ENCODE measurements at regions not wholly inside any gene's neighbourhood (a gene's known extent, or its start where the extent isn't known, plus 50 kb on each side); places are given as distances from the start of the nearest gene placed in this dataset.

- TF ChIP-seq CTCF (conservative IDR thresholded peaks at IDR 0.05) = no peak
- no peak for TF ChIP-seq EZH2 (IDR thresholded peaks at IDR 0.05; ENCODE audit: low read depth)
Measured at GRCh38 chr6:92337571-92337970, 1081.8 kb downstream of the EPHA7 start.
